Nephron (organoid): ENCODE measurements at regions not wholly inside any gene's neighbourhood (a gene's known extent, or its start where the extent isn't known, plus 50 kb on each side); places are given as distances from the start of the nearest gene placed in this dataset.

Experiments used
- H3K27ac Mint-ChIP-seq, 3 experiments: 2 replicates each; pipeline ENCODE4 v1.8.0; 2020; ENCODE audit warnings: mixed read lengths in 3 of 3, mild to moderate bottlenecking in 2 of 3, moderate library complexity in 1 of 3
- H3K27me3 Mint-ChIP-seq: 2 replicates; pipeline ENCODE4 v1.8.0; 2021; ENCODE audit warnings: low read depth, mild to moderate bottlenecking, moderate library complexity, mixed read lengths
- H3K36me3 Mint-ChIP-seq: 2 replicates; pipeline ENCODE4 v1.8.0; 2020; ENCODE audit warnings: low read depth, mixed read lengths
- H3K4me1 Mint-ChIP-seq: 2 replicates; pipeline ENCODE4 v1.8.0; 2020; ENCODE audit warnings: mixed read lengths
- H3K4me3 Mint-ChIP-seq, 3 experiments: 2 replicates each; pipeline ENCODE4 v1.8.0; 2020; ENCODE audit warnings: mild to moderate bottlenecking in 3 of 3, mixed read lengths in 3 of 3, moderate library complexity in 2 of 3
- H3K9me3 Mint-ChIP-seq: 2 replicates; pipeline ENCODE4 v1.8.0; 2020; ENCODE audit warnings: mixed read lengths
- CTCF ChIP-seq, 3 experiments: fragments of 200-600 bp; sonication (generic); IDR thresholded peaks; one replicate each; pipeline ENCODE4 v1.5.0; 2021; ENCODE audit warnings: antibody characterized with exemption in 3 of 3; ENCODE audit not compliant: unreplicated experiment in 3 of 3

- Mint-ChIP-seq H3K36me3 (no peaks in the 10 kb centered on the region), H3K27ac (peak overlapping the region in 2 of 3 experiments; percentile 18 to 21), H3K27me3 (no peaks in the 10 kb centered on the region), H3K4me1 (peaks cover 13% of the 10 kb centered on the region), H3K4me3 (no peak overlapping the region), H3K9me3 (peaks cover 5% of the 10 kb centered on the region)
- no peak for TF ChIP-seq CTCF (IDR thresholded peaks at IDR 0.05; ENCODE audit: unreplicated experiment in 3 of 3)
Measured at GRCh38 chr11:109851780-109852390, 241.3 kb upstream of the ZC3H12C start.

GRCh38 chr11:109853156-109853776 is 239.9 kb upstream of the ZC3H12C start:
- H3K4me1 Mint-ChIP-seq, result peaks cover 13% of the 10 kb centered on the region
- H3K4me3 Mint-ChIP-seq, result no peak overlapping the region
- peaks cover 5% of the 10 kb centered on the region for H3K9me3 Mint-ChIP-seq
- H3K27ac Mint-ChIP-seq, result no peak overlapping the region
- H3K27me3 Mint-ChIP-seq, result no peaks in the 10 kb centered on the region
- no peaks in the 10 kb centered on the region for H3K36me3 Mint-ChIP-seq
- peak; percentile 56 to 75 (median 63) for TF ChIP-seq CTCF (IDR thresholded peaks at IDR 0.05; ENCODE audit: unreplicated experiment in 3 of 3)

- Mint-ChIP-seq H3K4me3 (no peak overlapping the region), H3K27me3 (no peaks in the 10 kb centered on the region)
- TF ChIP-seq CTCF (IDR thresholded peaks at IDR 0.05; ENCODE audit: unreplicated experiment in 3 of 3), result no peak
Measured at GRCh38 chr11:109854731-109855130, 238.5 kb upstream of the ZC3H12C start.

GRCh38 chr11:109856928-109857327 is 236.3 kb upstream of the ZC3H12C start:
- Mint-ChIP-seq H3K27me3 (no peaks in the 10 kb centered on the region), H3K36me3 (no peaks in the 10 kb centered on the region), H3K4me3 (no peak overlapping the region), H3K27ac (no peak overlapping the region), H3K9me3 (peaks cover 5% of the 10 kb centered on the region), H3K4me1 (peaks cover 11% of the 10 kb centered on the region)
- TF ChIP-seq CTCF (IDR thresholded peaks at IDR 0.05; ENCODE audit: unreplicated experiment in 3 of 3), result no peak

More at GRCh38 chr11:109854731-109855130, 238.5 kb upstream of the ZC3H12C start:
- Mint-ChIP-seq H3K9me3 (peaks cover 5% of the 10 kb centered on the region), H3K36me3 (no peaks in the 10 kb centered on the region), H3K4me1 (peaks cover 13% of the 10 kb centered on the region), H3K27ac (peak overlapping the region in 2 of 3 experiments; percentile 11 to 17)

- Mint-ChIP-seq H3K4me3 (no peak overlapping the region), H3K36me3 (no peaks in the 10 kb centered on the region), H3K27me3 (no peaks in the 10 kb centered on the region), H3K27ac (no peak overlapping the region), H3K9me3 (peaks cover 5% of the 10 kb centered on the region), H3K4me1 (peaks cover 12% of the 10 kb centered on the region)
- no peak for TF ChIP-seq CTCF (IDR thresholded peaks at IDR 0.05; ENCODE audit: unreplicated experiment in 3 of 3)
Measured at GRCh38 chr11:109857637-109858036, 235.6 kb upstream of the ZC3H12C start.

- Mint-ChIP-seq H3K27ac (no peak overlapping the region), H3K4me1 (peaks cover 14% of the 10 kb centered on the region), H3K9me3 (peaks cover 5% of the 10 kb centered on the region), H3K36me3 (no peaks in the 10 kb centered on the region), H3K4me3 (no peak overlapping the region), H3K27me3 (no peaks in the 10 kb centered on the region)
- TF ChIP-seq CTCF (IDR thresholded peaks at IDR 0.05; ENCODE audit: unreplicated experiment in 3 of 3), result no peak
Measured at GRCh38 chr11:109858152-109858551, 235.0 kb upstream of the ZC3H12C start.
